Activated CD4-positive, alpha-beta memory T cell treated with anti-CD3 and anti-CD28 coated beads for 36 hours (primary cell): ENCODE measurements at regions not wholly inside any gene's neighbourhood (a gene's known extent, or its start where the extent isn't known, plus 50 kb on each side); places are given as distances from the start of the nearest gene placed in this dataset.

Source experiments
- CTCF ChIA-PET: fragments of 350-600 bp; sonication (Branson Sonifier 250); formaldehyde crosslinking; loops from one replicate; lab custom pipeline; 2021; ENCODE audit warnings: antibody characterized with exemption, inconsistent platforms; lab: Charles Lee
- POLR2A ChIA-PET: fragments of 350-600 bp; sonication (Branson Sonifier 250); formaldehyde crosslinking; loops from one replicate; lab custom pipeline; 2021; ENCODE audit warnings: antibody characterized with exemption; lab: Charles Lee
- DNase-seq: peaks from one replicate; pipeline ENCODE4 v3.0.0-alpha.2; 2020
- H3K27ac Mint-ChIP-seq: one replicate; pipeline ENCODE4 v1.8.0; 2021; ENCODE audit warnings: mixed read lengths
- H3K27me3 Mint-ChIP-seq: one replicate; pipeline ENCODE4 v1.8.0; 2021; ENCODE audit warnings: mixed read lengths
- H3K36me3 Mint-ChIP-seq: one replicate; pipeline ENCODE4 v1.8.0; 2021; ENCODE audit warnings: mixed read lengths
- H3K4me1 Mint-ChIP-seq: one replicate; pipeline ENCODE4 v1.8.0; 2021; ENCODE audit warnings: low read depth, mixed read lengths
- H3K4me3 Mint-ChIP-seq: one replicate; pipeline ENCODE4 v1.8.0; 2021; ENCODE audit warnings: mild to moderate bottlenecking, mixed read lengths
- H3K9me3 Mint-ChIP-seq: one replicate; pipeline ENCODE4 v1.8.0; 2021; ENCODE audit warnings: mixed read lengths
- intact Hi-C: fragments of 100-400 bp; cut with micrococcal nuclease; formaldehyde crosslinking; loops from one replicate; pipeline ENCODE4 v1.15.1; 2023

DNA sequence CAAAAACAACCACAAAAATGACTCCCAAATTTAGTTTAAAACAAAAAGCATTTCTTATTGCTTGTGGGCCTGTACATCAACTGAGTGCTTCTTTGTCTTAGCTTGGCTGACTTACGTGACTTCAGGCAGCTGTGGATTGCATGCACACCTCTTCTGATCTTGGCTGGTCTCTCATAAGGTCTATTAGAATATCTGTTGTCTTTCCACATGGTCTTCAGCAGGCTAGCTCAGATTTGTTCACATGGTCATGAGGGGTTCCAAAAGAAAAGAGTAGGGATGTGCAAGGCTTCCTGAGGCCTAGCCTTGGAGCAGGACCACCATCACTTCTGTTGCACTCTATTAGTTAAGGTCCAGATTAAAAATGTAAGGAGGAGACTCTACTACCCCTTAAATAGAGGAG lies 120.1 kb downstream of the LRRC70 start:
- no peak overlapping the region for H3K27ac Mint-ChIP-seq
- H3K4me3 Mint-ChIP-seq, result no peak overlapping the region
- H3K9me3 Mint-ChIP-seq, result no peaks in the 10 kb centered on the region
- H3K27me3 Mint-ChIP-seq, result peaks cover 4% of the 10 kb centered on the region
- H3K36me3 Mint-ChIP-seq, result no peaks in the 10 kb centered on the region
- ChIA-PET POLR2A (interaction anchor here (0.9 kb wide), 1 partner anchor 71 kb away, joined by 3 read pairs; no protein-coding TSS in a partner anchor), CTCF (interaction anchor here (1.2 kb wide), 1 partner anchor 80 kb away, joined by 3 read pairs; no protein-coding TSS in a partner anchor)
- no peak for DNase-seq
- no peaks in the 10 kb centered on the region for H3K4me1 Mint-ChIP-seq
- intact Hi-C loops, result no loop called here

DNA sequence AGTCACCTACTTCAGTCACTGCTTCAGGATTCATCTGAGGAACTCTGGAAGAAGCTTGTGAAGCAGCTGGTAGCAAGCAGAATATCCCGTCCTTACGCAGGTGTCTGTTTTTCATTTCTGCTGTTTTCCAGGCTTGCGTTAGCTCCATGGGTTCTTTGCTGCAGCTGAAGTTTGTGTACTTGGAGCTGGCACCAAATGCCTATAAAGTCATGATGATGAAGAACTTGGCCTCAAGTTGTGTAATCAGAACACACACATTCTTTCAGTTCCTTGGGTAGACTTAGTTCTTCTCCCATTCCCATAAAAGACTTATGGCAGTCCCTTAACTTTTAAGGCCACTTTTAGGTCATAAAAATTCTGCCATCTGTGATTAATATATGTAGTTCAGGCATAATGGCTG lies 116.7 kb downstream of the LRRC70 start:
- intact Hi-C loops, result no loop called here
- Mint-ChIP-seq H3K4me3 (no peak overlapping the region), H3K4me1 (peaks cover 5% of the 10 kb centered on the region), H3K27me3 (peaks cover 4% of the 10 kb centered on the region), H3K9me3 (no peaks in the 10 kb centered on the region), H3K27ac (no peak overlapping the region), H3K36me3 (no peaks in the 10 kb centered on the region)
- no peak for DNase-seq
- ChIA-PET CTCF (no interaction called here), POLR2A (no interaction called here)

DNA sequence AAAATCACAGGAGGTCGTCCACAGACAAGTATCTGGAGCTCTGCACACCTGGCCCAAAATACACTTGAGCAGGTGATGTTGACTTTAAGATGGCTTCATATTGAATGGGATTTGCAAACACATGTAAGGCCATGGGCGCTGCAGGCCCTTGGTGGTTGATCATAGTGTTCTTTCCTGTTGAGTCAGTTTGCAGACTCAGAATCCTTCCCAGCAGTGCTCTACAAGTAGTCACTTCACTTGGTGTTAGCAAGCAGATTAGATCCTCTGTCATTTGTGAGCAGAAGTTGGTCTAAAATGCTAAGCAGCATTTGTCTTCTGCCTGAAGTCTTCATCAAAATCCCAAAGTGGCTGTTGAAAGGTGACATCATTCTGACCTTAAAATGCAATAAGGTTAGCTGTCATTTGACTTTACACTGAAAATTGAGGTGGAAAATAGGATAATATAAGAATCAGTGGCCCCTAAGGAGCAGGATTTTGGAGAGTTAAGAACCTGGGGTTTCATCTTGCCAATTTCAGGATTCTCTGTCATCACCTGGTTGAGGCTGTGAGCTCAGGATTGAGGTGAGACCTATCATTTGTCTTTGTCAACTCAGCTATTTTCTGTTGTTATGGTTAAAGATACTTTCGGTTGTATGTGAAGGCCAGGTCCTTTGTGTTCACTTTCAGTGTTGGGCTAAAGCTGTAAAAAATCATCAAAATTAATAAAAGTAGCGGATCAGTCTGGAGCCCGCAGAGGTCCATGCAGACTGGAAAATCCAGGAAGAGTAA lies 114.5 kb downstream of the LRRC70 start:
- no peaks in the 10 kb centered on the region for H3K9me3 Mint-ChIP-seq
- H3K27ac Mint-ChIP-seq, result no peak overlapping the region
- ChIA-PET CTCF (no interaction called here), POLR2A (no interaction called here)
- no peaks in the 10 kb centered on the region for H3K36me3 Mint-ChIP-seq
- H3K27me3 Mint-ChIP-seq, result peaks cover 4% of the 10 kb centered on the region
- DNase-seq, result peak; percentile 11
- H3K4me3 Mint-ChIP-seq, result no peak overlapping the region
- peaks cover 12% of the 10 kb centered on the region for H3K4me1 Mint-ChIP-seq
- intact Hi-C loops, result no loop called here

DNA sequence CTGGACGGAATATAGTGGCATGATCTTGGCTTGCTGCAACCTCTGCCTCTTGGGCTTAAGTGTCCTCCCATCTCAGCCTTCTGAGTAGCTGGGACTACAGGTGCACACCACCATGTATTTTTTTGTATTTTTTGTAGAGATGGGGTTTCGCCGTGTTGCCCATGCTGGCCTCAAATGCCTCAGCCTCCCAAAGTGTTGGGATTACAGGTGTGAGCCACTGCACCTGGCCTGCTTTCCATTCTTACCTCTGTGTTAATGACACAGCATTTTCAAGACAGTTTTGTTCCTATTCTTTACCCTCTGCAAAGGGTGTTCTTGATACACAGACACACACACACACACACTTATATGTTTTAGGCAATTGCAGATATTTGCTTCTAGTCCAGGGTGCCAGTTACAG lies 113.3 kb downstream of the LRRC70 start:
- H3K4me3 Mint-ChIP-seq, result no peak overlapping the region
- DNase-seq, result no peak
- peaks cover 12% of the 10 kb centered on the region for H3K4me1 Mint-ChIP-seq
- POLR2A ChIA-PET, result no interaction called here
- H3K27me3 Mint-ChIP-seq, result peaks cover 4% of the 10 kb centered on the region
- H3K36me3 Mint-ChIP-seq, result no peaks in the 10 kb centered on the region
- H3K9me3 Mint-ChIP-seq, result no peaks in the 10 kb centered on the region
- H3K27ac Mint-ChIP-seq, result no peak overlapping the region
- intact Hi-C loops, result no loop called here
- CTCF ChIA-PET, result no interaction called here

DNA sequence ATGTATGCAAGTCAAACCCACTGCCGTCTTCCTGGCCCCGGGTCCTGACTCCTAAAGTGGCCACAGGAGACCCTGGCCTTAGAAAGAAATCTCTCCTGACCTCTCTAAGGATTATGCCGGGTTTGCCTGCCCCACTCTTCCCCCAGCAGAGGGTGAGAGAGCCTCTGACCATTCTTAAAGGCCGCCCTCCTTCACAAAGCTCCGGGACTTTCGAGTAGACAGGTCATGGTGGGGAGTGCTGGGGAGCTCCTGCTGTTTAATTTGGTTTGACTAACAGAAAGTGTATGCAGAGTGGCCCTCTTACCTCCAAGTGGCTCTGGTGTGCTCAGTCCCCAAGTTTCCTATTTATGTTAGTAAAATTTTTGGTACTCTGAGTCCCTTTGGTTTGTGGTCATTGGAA lies 111.8 kb downstream of the LRRC70 start:
- POLR2A ChIA-PET, result no interaction called here
- CTCF ChIA-PET, result interaction anchor here (1.7 kb wide), 1 partner anchor 230 kb away, joined by 5 read pairs; no protein-coding TSS in a partner anchor
- H3K36me3 Mint-ChIP-seq, result no peaks in the 10 kb centered on the region
- intact Hi-C loops, result no loop called here
- H3K4me1 Mint-ChIP-seq, result peaks cover 12% of the 10 kb centered on the region
- no peak for DNase-seq
- no peak overlapping the region for H3K4me3 Mint-ChIP-seq
- no peak overlapping the region for H3K27ac Mint-ChIP-seq
- H3K27me3 Mint-ChIP-seq, result no peaks in the 10 kb centered on the region
- peaks cover 3% of the 10 kb centered on the region for H3K9me3 Mint-ChIP-seq

DNA sequence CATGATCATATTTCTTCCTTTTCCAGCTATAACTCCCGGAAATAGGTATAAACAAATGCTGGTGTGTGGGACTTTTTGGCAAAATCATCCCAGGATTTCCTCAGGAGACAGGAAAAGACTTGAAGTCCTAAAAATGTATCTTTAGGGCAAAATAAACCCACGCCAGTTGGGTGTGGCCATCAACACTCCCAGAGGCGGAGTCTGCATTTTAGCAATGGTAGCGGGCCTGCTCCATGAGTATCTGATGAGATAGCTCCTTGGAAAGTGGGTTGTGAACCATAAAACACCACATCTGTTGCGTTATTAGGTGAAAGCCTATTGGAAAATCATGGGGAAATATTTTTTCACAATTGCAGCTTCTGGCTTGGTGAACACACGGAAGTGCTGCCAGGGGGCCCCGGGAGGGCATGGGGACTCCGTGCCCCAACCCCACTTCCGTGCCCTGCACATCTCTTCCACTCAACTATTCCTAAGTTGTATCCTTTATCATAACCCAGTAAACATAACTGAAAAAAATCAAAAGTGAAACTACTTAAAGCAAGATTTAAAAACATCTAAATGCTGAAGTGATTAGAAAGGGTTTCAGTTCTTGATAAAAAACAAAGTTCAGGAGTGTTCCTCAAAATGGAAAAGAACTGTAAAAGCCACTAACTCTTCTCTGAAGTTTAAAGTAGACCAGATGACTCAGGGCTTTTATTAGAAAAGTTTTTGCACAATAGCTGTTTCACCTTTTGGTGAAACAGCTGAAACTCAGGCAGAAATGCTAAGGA lies 111.2 kb downstream of the LRRC70 start:
- CTCF ChIA-PET, result interaction anchor here (1.7 kb wide), 1 partner anchor 229 kb away, joined by 5 read pairs; no protein-coding TSS in a partner anchor
- intact Hi-C loops, result no loop called here
- peaks cover 12% of the 10 kb centered on the region for H3K4me1 Mint-ChIP-seq
- H3K9me3 Mint-ChIP-seq, result peaks cover 3% of the 10 kb centered on the region
- DNase-seq, result no peak
- no peaks in the 10 kb centered on the region for H3K36me3 Mint-ChIP-seq
- no peak overlapping the region for H3K4me3 Mint-ChIP-seq
- H3K27me3 Mint-ChIP-seq, result no peaks in the 10 kb centered on the region
- POLR2A ChIA-PET, result interaction anchor here (0.7 kb wide), 1 partner anchor 220 kb away, joined by 4 read pairs; no protein-coding TSS in a partner anchor
- H3K27ac Mint-ChIP-seq, result no peak overlapping the region

DNA sequence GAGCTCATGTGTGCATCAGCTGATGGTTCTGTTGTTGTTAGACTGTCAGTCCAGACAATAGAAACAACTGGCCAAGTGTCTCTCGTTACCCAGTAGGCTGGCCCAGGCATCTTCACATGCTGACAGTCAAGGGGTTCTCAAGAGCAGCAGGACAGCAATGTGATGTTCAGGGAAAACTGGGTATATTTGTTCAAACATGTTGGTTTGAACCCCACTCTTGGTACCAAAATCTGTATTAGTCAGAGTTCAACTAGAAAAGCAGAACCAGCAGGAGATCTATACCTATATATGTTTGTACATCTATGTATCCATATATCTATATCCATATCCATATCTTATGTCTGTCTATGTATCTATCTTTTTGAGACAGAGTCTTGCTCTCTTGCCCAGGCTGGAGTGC lies 108.1 kb downstream of the LRRC70 start:
- ChIA-PET CTCF (no interaction called here), POLR2A (no interaction called here)
- Mint-ChIP-seq H3K36me3 (no peaks in the 10 kb centered on the region), H3K4me3 (no peak overlapping the region), H3K27me3 (peaks cover 2% of the 10 kb centered on the region), H3K4me1 (peaks cover 12% of the 10 kb centered on the region), H3K27ac (no peak overlapping the region), H3K9me3 (peaks cover 3% of the 10 kb centered on the region)
- intact Hi-C loops, result no loop called here
- DNase-seq, result no peak

DNA sequence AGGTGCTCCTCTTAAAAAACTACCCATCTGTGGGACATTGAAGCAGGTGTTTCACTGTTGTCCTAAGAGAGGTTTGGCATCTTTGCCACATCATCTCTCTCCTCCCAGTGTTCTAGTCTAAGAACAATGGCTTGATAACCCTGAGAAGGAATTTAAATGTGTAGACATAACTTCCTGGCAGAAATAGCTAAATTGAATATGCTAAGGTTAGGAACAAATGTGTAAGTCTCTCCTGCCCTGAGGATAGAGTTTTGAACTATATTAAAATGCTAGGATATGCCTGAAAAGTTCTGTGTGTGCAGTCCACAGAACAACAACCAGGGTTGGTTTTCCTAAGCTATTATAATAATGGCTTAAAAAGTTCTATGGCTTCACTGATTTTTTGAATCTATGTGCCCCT lies 106.6 kb downstream of the LRRC70 start:
- ChIA-PET POLR2A (no interaction called here), CTCF (no interaction called here)
- intact Hi-C loops, result no loop called here
- Mint-ChIP-seq H3K36me3 (no peaks in the 10 kb centered on the region), H3K4me1 (peaks cover 6% of the 10 kb centered on the region), H3K9me3 (peaks cover 3% of the 10 kb centered on the region), H3K27ac (no peak overlapping the region), H3K27me3 (peaks cover 2% of the 10 kb centered on the region), H3K4me3 (no peak overlapping the region)
- no peak for DNase-seq

DNA sequence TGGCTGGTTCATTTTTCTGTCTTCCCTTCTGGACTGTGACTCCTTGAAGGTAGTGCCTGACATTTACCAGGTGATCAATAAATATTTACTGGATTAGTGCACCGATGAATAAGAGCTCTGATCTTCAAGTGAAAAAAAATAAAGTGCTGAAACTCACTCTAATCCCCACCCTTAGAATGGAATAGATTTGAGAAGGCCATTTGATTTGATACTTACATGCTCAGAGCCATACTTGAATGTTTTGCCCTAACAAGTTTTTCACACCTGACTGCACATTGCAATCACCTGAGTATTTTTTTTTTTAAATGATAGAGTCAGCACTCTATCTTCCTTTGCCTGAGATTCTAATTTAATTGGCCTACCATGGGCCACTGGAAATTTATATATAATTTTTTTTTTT lies 105.7 kb downstream of the LRRC70 start:
- Mint-ChIP-seq H3K27ac (no peak overlapping the region), H3K27me3 (peaks cover 2% of the 10 kb centered on the region), H3K4me1 (no peaks in the 10 kb centered on the region), H3K4me3 (no peak overlapping the region), H3K36me3 (no peaks in the 10 kb centered on the region), H3K9me3 (peaks cover 6% of the 10 kb centered on the region)
- POLR2A ChIA-PET, result no interaction called here
- no peak for DNase-seq
- intact Hi-C loops, result no loop called here
- CTCF ChIA-PET, result no interaction called here

DNA sequence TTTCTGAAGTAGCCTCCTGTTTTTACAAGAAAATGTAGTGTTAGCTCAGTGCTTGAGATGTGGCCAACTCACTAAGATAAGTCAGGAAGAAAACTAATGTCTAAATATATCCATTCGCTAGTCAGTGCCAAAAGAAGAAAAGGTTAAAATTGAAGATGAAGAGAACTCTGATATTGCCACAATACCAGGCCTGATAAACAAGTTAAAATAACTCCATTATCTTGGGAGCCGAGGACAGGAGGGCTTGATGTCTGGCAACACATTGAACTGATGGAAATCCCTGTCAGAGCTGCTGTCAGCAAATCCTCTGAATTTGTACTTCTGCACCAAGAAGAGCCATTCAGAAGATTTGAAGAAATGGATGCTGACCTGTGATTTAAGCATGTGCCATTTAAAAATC lies 103.4 kb downstream of the LRRC70 start:
- peaks cover 2% of the 10 kb centered on the region for H3K27me3 Mint-ChIP-seq
- no peak for DNase-seq
- no peaks in the 10 kb centered on the region for H3K4me1 Mint-ChIP-seq
- no peak overlapping the region for H3K4me3 Mint-ChIP-seq
- H3K27ac Mint-ChIP-seq, result no peak overlapping the region
- H3K36me3 Mint-ChIP-seq, result peaks cover 3% of the 10 kb centered on the region
- intact Hi-C loops, result no loop called here
- H3K9me3 Mint-ChIP-seq, result peaks cover 17% of the 10 kb centered on the region
- CTCF ChIA-PET, result no interaction called here
- POLR2A ChIA-PET, result no interaction called here

DNA sequence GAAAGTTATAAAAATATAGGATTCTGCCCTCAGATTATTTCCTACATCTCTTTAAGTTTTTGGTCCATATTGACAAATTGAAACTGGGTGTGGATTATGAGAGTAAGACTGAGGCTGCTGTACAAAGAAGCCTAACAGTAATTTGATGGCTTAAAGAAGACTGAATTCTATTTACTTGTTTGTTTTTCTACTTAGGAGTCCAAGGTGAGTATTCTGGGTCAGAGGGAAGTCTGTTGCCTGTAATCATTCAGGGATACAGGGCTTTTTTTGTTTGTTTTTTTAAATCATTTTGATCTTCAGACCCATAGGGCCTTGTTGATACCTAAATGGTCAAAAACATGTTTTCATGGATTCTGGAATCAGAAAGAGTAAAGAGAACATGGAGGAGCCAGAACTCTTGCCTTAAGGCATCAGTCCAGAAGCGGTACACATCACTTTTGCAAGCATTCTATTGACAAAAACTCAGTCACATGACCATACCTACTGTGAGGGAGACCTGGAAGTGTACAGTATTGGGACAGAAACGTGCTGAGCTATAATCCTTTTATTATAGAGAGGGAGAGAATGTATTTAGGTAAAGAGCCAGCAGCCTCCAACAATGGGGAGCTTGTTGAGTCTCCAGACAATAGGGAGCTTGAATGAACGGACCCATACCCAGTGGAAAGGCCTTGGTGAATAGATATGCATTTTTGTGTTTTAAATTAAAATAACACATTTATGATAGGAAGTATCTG lies 102.7 kb downstream of the LRRC70 start:
- ChIA-PET CTCF (no interaction called here), POLR2A (no interaction called here)
- no peak overlapping the region for H3K27ac Mint-ChIP-seq
- H3K36me3 Mint-ChIP-seq, result peaks cover 3% of the 10 kb centered on the region
- intact Hi-C loops, result no loop called here
- peaks cover 2% of the 10 kb centered on the region for H3K27me3 Mint-ChIP-seq
- H3K4me1 Mint-ChIP-seq, result no peaks in the 10 kb centered on the region
- H3K9me3 Mint-ChIP-seq, result peaks cover 22% of the 10 kb centered on the region
- no peak for DNase-seq
- no peak overlapping the region for H3K4me3 Mint-ChIP-seq

DNA sequence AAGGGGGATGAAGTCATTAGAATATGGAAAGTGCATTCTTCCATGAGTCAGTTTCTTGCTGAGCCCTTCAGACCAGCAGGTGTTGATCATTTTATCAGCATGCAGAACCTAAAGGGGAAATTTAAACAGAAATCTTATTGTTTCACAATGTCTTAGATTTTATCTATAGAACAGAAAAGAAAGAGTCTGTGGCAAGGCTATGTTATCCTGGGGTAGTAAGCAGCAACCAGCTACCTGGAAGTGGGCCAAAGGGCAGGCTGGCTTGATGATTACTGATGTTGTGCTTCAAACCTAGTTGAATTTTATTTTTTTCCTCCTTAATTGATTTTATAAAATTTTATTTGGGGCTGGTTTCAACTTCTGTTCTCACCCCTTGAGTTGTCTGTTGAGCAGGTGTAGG lies 101.5 kb downstream of the LRRC70 start:
- peaks cover 28% of the 10 kb centered on the region for H3K9me3 Mint-ChIP-seq
- H3K27me3 Mint-ChIP-seq, result peaks cover 2% of the 10 kb centered on the region
- intact Hi-C loops, result no loop called here
- no peak for DNase-seq
- H3K4me3 Mint-ChIP-seq, result no peak overlapping the region
- ChIA-PET POLR2A (no interaction called here), CTCF (no interaction called here)
- peaks cover 3% of the 10 kb centered on the region for H3K36me3 Mint-ChIP-seq
- H3K4me1 Mint-ChIP-seq, result no peaks in the 10 kb centered on the region
- no peak overlapping the region for H3K27ac Mint-ChIP-seq
